H1 (cell line): ENCODE measurements at regions not wholly inside any gene's neighbourhood (a gene's known extent, or its start where the extent isn't known, plus 50 kb on each side); places are given as distances from the start of the nearest gene placed in this dataset.

Experiments
- CTCF ChIA-PET: fragments of 300-600 bp; sonication (Branson Sonifier 250); formaldehyde crosslinking; loops from one replicate; lab custom pipeline; 2021; ENCODE audit not compliant: partially characterized antibody; lab: Charles Lee
- POLR2A ChIA-PET: fragments of 300-600 bp; sonication (Branson Sonifier 250); formaldehyde crosslinking; loops from one replicate; lab custom pipeline; 2021; ENCODE audit warnings: inconsistent platforms; ENCODE audit not compliant: partially characterized antibody; lab: Charles Lee
- DNase-seq, 2 experiments: peaks; one replicate each; pipeline versions ENCODE4 v3.0.0 to v3.0.0-alpha.2; 2010 to 2022; ENCODE audit warnings: low spot score in 2 of 2, low read depth in 1 of 2, mixed read lengths in 1 of 2
- FAIRE-seq: peaks from 2 replicates; lab custom pipeline; 2011; peaks lifted over from hg19 to GRCh38; lab: Jason Lieb, UNC
- H2AFZ ChIP-seq: 2 replicates; pipeline ENCODE4 v1.8.1; 2012; ENCODE audit warnings: low read length, inconsistent platforms
- H2AK5ac ChIP-seq: 2 replicates; pipeline ENCODE4 v1.6.1; 2013; ENCODE audit warnings: low read depth, low read length
- H2BK120ac ChIP-seq: replicated peaks from 2 replicates; pipeline ENCODE3; 2013; ENCODE audit warnings: low read depth, low read length, inconsistent platforms
- H2BK12ac ChIP-seq: 2 replicates; pipeline ENCODE4 v1.6.1; 2013; ENCODE audit warnings: low read depth, low read length
- H2BK15ac ChIP-seq: 2 replicates; pipeline ENCODE4 v1.6.1; 2013; ENCODE audit warnings: low read length
- H2BK20ac ChIP-seq: 2 replicates; pipeline ENCODE4 v1.6.1; 2013; ENCODE audit warnings: low read length
- H2BK5ac ChIP-seq: 2 replicates; pipeline ENCODE4 v1.6.1; 2013; ENCODE audit warnings: low read depth, low read length
- H3K14ac ChIP-seq: 2 replicates; pipeline ENCODE4 v1.6.1; 2013; ENCODE audit warnings: inconsistent platforms; ENCODE audit not compliant: insufficient read length
- H3K18ac ChIP-seq: 2 replicates; pipeline ENCODE4 v1.6.1; 2013; ENCODE audit warnings: low read length; ENCODE audit errors: extremely low read depth
- H3K23ac ChIP-seq: 2 replicates; pipeline ENCODE4 v1.6.1; 2013; ENCODE audit warnings: inconsistent platforms; ENCODE audit not compliant: insufficient read length
- H3K23me2 ChIP-seq: 2 replicates; pipeline ENCODE4 v1.6.1; 2013; ENCODE audit warnings: low read depth, low read length
- H3K27ac ChIP-seq: 2 replicates; pipeline ENCODE4 v1.6.1; 2011; ENCODE audit warnings: low read depth, low read length, inconsistent platforms
- H3K27me3 ChIP-seq, 4 experiments: replicated peaks in 1 of 4; 1 replicate in 1 of 4; 2 replicates in 3 of 4; pipeline versions ENCODE4 v1.6.1 to v1.8.1; 2011 to 2013; ENCODE audit warnings: low read length in 3 of 4, mild to moderate bottlenecking in 3 of 4, inconsistent platforms in 2 of 4, mixed read lengths in 2 of 4, moderate library complexity in 1 of 4; ENCODE audit not compliant: control insufficient read depth in 3 of 4, insufficient read depth in 3 of 4; ENCODE audit errors: extremely low read depth in 1 of 4
- H3K36me3 ChIP-seq, 4 experiments: 2 replicates each; pipeline versions ENCODE4 v1.6.1 to v1.8.1; 2011 to 2013; ENCODE audit warnings: mild to moderate bottlenecking in 4 of 4, low read length in 3 of 4, moderate library complexity in 2 of 4, control low read depth in 1 of 4, inconsistent platforms in 1 of 4; ENCODE audit not compliant: insufficient read depth in 4 of 4, control insufficient read depth in 2 of 4
- H3K4ac ChIP-seq: replicated peaks from 2 replicates; pipeline ENCODE3; 2013; ENCODE audit warnings: low read length, low read depth, mixed read lengths, inconsistent platforms; ENCODE audit not compliant: insufficient read length
- H3K4me1 ChIP-seq, 4 experiments: replicated peaks in 1 of 4; 1 replicate in 1 of 4; 2 replicates in 3 of 4; pipeline versions ENCODE4 v1.6.1 to v1.8.1; 2011 to 2013; ENCODE audit warnings: low read length in 3 of 4, inconsistent platforms in 2 of 4, mixed read lengths in 1 of 4; ENCODE audit not compliant: insufficient read depth in 4 of 4, control insufficient read depth in 3 of 4
- H3K4me2 ChIP-seq, 2 experiments: 2 replicates each; pipeline versions ENCODE4 v1.6.1 to v1.8.1; 2011 to 2013; ENCODE audit warnings: low read depth in 2 of 2, low read length in 2 of 2, control low read depth in 1 of 2, inconsistent platforms in 1 of 2, mild to moderate bottlenecking in 1 of 2; ENCODE audit not compliant: insufficient read depth in 1 of 2
- H3K4me3 ChIP-seq, 4 experiments: fragments of 200-600, 300-600 bp in 1 of 4; sonication (generic), shearing (Covaris generic), sonication (Bioruptor Twin) in 1 of 4; 2 replicates each; pipeline versions ENCODE4 v1.5.1 to v1.8.1; 2011 to 2016; ENCODE audit warnings: low read length in 4 of 4, low read depth in 3 of 4, control low read depth in 2 of 4, inconsistent platforms in 2 of 4, mild to moderate bottlenecking in 2 of 4, mixed read lengths in 1 of 4, moderate library complexity in 1 of 4; ENCODE audit not compliant: insufficient read depth in 2 of 4; ENCODE audit errors: extremely low read depth in 1 of 4
- H3K56ac ChIP-seq: replicated peaks from 2 replicates; pipeline ENCODE3; 2013; ENCODE audit warnings: low read depth, mild to moderate bottlenecking, mixed read lengths, low read length, inconsistent platforms; ENCODE audit not compliant: insufficient read length
- H3K79me1 ChIP-seq: 2 replicates; pipeline ENCODE4 v1.6.1; 2013; ENCODE audit warnings: low read depth, low read length, control low read depth
- H3K79me2 ChIP-seq, 2 experiments: 2 replicates each; pipeline versions ENCODE4 v1.6.1 to v1.8.1; 2012 to 2013; ENCODE audit warnings: low read length in 2 of 2, mild to moderate bottlenecking in 2 of 2, inconsistent platforms in 1 of 2; ENCODE audit not compliant: insufficient read depth in 2 of 2, control insufficient read depth in 1 of 2
- H3K9ac ChIP-seq, 4 experiments: replicated peaks in 1 of 4; 1 replicate in 1 of 4; 2 replicates in 3 of 4; pipeline versions ENCODE4 v1.6.1 to v1.8.1; 2011 to 2013; ENCODE audit warnings: low read depth in 3 of 4, low read length in 3 of 4, control low read depth in 2 of 4, mild to moderate bottlenecking in 2 of 4, moderate library complexity in 2 of 4, inconsistent platforms in 1 of 4; ENCODE audit errors: extremely low read depth in 1 of 4
- H3K9me3 ChIP-seq, 2 experiments: 2 replicates each; pipeline versions ENCODE4 v1.6.1 to v1.8.1; 2012 to 2013; ENCODE audit warnings: mild to moderate bottlenecking in 2 of 2, moderate library complexity in 2 of 2, control low read depth in 1 of 2, inconsistent platforms in 1 of 2, low read depth in 1 of 2, low read length in 1 of 2, mixed read lengths in 1 of 2; ENCODE audit not compliant: insufficient read depth in 2 of 2
- H4K20me1 ChIP-seq, 2 experiments: replicated peaks in 1 of 2; 2 replicates each; pipeline versions ENCODE3 to v1.8.1; 2011 to 2013; ENCODE audit warnings: inconsistent platforms in 2 of 2, low read length in 2 of 2, mild to moderate bottlenecking in 1 of 2; ENCODE audit not compliant: insufficient read depth in 2 of 2, control insufficient read depth in 1 of 2
- H4K5ac ChIP-seq: 2 replicates; pipeline ENCODE4 v1.6.1; 2013; ENCODE audit warnings: low read length, low read depth, mixed read lengths, inconsistent platforms; ENCODE audit not compliant: insufficient read length
- H4K8ac ChIP-seq: 2 replicates; pipeline ENCODE4 v1.8.0; 2013; ENCODE audit warnings: mild to moderate bottlenecking, moderate library complexity, low read length, inconsistent platforms; ENCODE audit not compliant: insufficient read depth; ENCODE audit errors: extremely low read depth
- H4K91ac ChIP-seq: replicated peaks from 2 replicates; pipeline ENCODE3; 2013; ENCODE audit warnings: low read length, mixed read lengths, inconsistent platforms; ENCODE audit not compliant: insufficient read length
- BRCA1 ChIP-seq: IDR thresholded peaks from 2 replicates; pipeline ENCODE4 v1.6.1; 2012; ENCODE audit warnings: low read depth, low read length, improper control_type of control experiment
- EGR1 ChIP-seq: IDR thresholded peaks from 2 replicates; pipeline ENCODE4 v1.6.1; 2011; ENCODE audit warnings: low read depth, low read length, borderline replicate concordance
- HDAC2 ChIP-seq, 2 experiments: fragments of 300-600 bp in 1 of 2; sonication (generic) in 1 of 2; IDR thresholded peaks; 2 replicates each; pipeline ENCODE4 v1.6.1; 2011 to 2012; ENCODE audit warnings: low read depth in 2 of 2, low read length in 2 of 2, mild to moderate bottlenecking in 2 of 2, moderate library complexity in 2 of 2, borderline replicate concordance in 1 of 2, inconsistent platforms in 1 of 2
- JUND ChIP-seq: IDR thresholded peaks from 2 replicates; pipeline ENCODE4 v1.6.1; 2011; ENCODE audit warnings: mild to moderate bottlenecking, improper control_type of control experiment, low read length
- KDM1A ChIP-seq: fragments of 200-600, 300-600 bp; sonication (generic); IDR thresholded peaks from 2 replicates; pipeline ENCODE4 v1.7.1; 2016; ENCODE audit warnings: mild to moderate bottlenecking, low read length, borderline replicate concordance
- KDM5A ChIP-seq: fragments of 200-600 bp; IDR thresholded peaks from 2 replicates; pipeline ENCODE4 v1.7.1; 2012; ENCODE audit warnings: mild to moderate bottlenecking, low read length, inconsistent platforms, mixed read lengths
- MAFK ChIP-seq: IDR thresholded peaks from 2 replicates; pipeline ENCODE4 v1.6.1; 2012; ENCODE audit warnings: low read depth, mild to moderate bottlenecking, improper control_type of control experiment, low read length
- RFX5 ChIP-seq: IDR thresholded peaks from 2 replicates; pipeline ENCODE4 v1.6.1; 2011; ENCODE audit warnings: low read depth, low read length, improper control_type of control experiment, borderline replicate concordance
- SAP30 ChIP-seq: fragments of 300-600 bp; sonication (generic); IDR thresholded peaks from 2 replicates; pipeline ENCODE4 v1.7.1; 2012; ENCODE audit warnings: low read length, moderate library complexity, mild to moderate bottlenecking, inconsistent platforms; ENCODE audit not compliant: insufficient read depth, insufficient replicate concordance
- TAF1 ChIP-seq: IDR thresholded peaks from 2 replicates; pipeline ENCODE4 v1.6.1; 2011; ENCODE audit warnings: mild to moderate bottlenecking, low read depth, low read length
- WGBS, 2 experiments: shearing (Covaris generic) in 1 of 2; methylation state at CpG; one replicate each; pipeline versions ENCODE4 v1.1.6 to v1.1.7; 2013 to 2015; ENCODE audit warnings: low lambda C conversion rate in 2 of 2, mixed read lengths in 2 of 2, inconsistent platforms in 1 of 2, low coverage in 1 of 2, missing lambda C conversion rate in 1 of 2; ENCODE audit not compliant: insufficient replicate concordance in 2 of 2, insufficient coverage in 1 of 2, insufficient read length in 1 of 2; ENCODE audit errors: extremely low coverage in 1 of 2, missing lambda C conversion rate in 1 of 2; 5-methylcytosine and 5-hydroxymethylcytosine counted together
- TF ChIP-seq, protein P1 (sequence below): IDR thresholded peaks from 2 replicates; pipeline ENCODE4 v1.6.1; 2012; ENCODE audit warnings: low read length, inconsistent platforms

- CTCF ChIA-PET, result no interaction called here
These were observed 77.4 kb upstream of the CST7 start for GRCh38 chr20:24871480-24872213.

More at GRCh38 chr20:24871480-24872213, 77.4 kb upstream of the CST7 start:
- Histone ChIP-seq H3K4me2 (no peak overlapping the region), H2AFZ (no peak overlapping the region), H3K4me1 (no peaks in the 10 kb centered on the region; a peak in 1 of 7 replicates), H3K79me1 (no peaks in the 10 kb centered on the region), H3K79me2 (no peaks in the 10 kb centered on the region), H3K4ac (no peak overlapping the region), H4K8ac (no peak overlapping the region), H3K56ac (no peak overlapping the region), H3K27ac (no peak overlapping the region), H3K23ac (no peak overlapping the region), H3K4me3 (no peak overlapping the region), H3K23me2 (no peaks in the 10 kb centered on the region), H3K27me3 (no peaks in the 10 kb centered on the region), H3K9me3 (0 out of 4 replicates have a peak, but pooled peaks cover 0 to 2% of the 10 kb centered on the region in 2 experiments), H2BK5ac (no peak overlapping the region), H4K5ac (no peak overlapping the region), H4K91ac (no peak overlapping the region), H2BK20ac (no peak overlapping the region), H3K14ac (no peak overlapping the region), H2AK5ac (no peak overlapping the region), H3K36me3 (no peaks in the 10 kb centered on the region), H2BK15ac (no peak overlapping the region), H2BK12ac (no peak overlapping the region), H4K20me1 (no peaks in the 10 kb centered on the region), H3K18ac (no peak overlapping the region), H2BK120ac (no peak overlapping the region), H3K9ac (no peak overlapping the region)
- 92% methylated on average over 10 of the region's 13 CpGs; no CpG with 5 or more reads in 1 of the 2 experiments for WGBS, 2 experiments
- no peak for FAIRE-seq
- POLR2A ChIA-PET, result no interaction called here
- no peak for DNase-seq
- no peak for TF ChIP-seq TAF1
- TF ChIP-seq KDM5A, result no peak
- no peak for TF ChIP-seq MAFK
- TF ChIP-seq, protein P1, sequence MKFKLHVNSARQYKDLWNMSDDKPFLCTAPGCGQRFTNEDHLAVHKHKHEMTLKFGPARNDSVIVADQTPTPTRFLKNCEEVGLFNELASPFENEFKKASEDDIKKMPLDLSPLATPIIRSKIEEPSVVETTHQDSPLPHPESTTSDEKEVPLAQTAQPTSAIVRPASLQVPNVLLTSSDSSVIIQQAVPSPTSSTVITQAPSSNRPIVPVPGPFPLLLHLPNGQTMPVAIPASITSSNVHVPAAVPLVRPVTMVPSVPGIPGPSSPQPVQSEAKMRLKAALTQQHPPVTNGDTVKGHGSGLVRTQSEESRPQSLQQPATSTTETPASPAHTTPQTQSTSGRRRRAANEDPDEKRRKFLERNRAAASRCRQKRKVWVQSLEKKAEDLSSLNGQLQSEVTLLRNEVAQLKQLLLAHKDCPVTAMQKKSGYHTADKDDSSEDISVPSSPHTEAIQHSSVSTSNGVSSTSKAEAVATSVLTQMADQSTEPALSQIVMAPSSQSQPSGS, result no peak
- TF ChIP-seq RFX5, result no peak
- TF ChIP-seq BRCA1, result no peak
- no peak for TF ChIP-seq JUND
- TF ChIP-seq KDM1A, result no peak
- no peak for TF ChIP-seq SAP30
- no peak for TF ChIP-seq HDAC2 (IDR thresholded peaks at IDR 0.05; ENCODE audit: borderline replicate concordance in 1 of 2, low read depth in 2 of 2, low read length in 2 of 2)
- no peak for TF ChIP-seq EGR1
